ENCODE measurements at regions not wholly inside any gene's neighbourhood (a gene's known extent, or its start where the extent isn't known, plus 50 kb on each side); places are given as distances from the start of the nearest gene placed in this dataset.

DNA sequence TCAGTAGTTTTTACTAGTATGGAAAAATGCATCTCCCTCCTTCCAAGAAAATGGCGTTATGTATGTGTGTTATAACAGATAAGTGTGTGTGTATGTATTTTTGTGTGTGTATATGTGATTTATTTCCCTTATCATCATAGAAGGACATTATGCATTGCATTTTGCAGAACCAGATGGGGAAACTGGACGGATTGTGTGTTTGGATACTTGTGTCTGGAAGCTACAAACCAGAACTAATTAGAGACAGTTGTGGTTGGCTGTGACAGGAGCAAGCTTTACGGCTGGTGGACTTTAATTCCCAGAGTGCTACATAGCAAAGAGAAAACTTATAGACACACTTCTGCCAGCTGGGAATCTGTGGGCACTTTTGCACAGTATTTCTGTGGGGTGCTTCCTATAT is 162.5 kb downstream of the RWDD3 start:
- TF ChIP-seq EP300 (IDR thresholded peaks at IDR 0.05; ENCODE audit: low read depth) (no peak), POLR2A (IDR thresholded peaks at IDR 0.05) (no peak), POLR2AphosphoS5 (IDR thresholded peaks at IDR 0.05) (no peak)
- TF ChIP-seq, protein P1, sequence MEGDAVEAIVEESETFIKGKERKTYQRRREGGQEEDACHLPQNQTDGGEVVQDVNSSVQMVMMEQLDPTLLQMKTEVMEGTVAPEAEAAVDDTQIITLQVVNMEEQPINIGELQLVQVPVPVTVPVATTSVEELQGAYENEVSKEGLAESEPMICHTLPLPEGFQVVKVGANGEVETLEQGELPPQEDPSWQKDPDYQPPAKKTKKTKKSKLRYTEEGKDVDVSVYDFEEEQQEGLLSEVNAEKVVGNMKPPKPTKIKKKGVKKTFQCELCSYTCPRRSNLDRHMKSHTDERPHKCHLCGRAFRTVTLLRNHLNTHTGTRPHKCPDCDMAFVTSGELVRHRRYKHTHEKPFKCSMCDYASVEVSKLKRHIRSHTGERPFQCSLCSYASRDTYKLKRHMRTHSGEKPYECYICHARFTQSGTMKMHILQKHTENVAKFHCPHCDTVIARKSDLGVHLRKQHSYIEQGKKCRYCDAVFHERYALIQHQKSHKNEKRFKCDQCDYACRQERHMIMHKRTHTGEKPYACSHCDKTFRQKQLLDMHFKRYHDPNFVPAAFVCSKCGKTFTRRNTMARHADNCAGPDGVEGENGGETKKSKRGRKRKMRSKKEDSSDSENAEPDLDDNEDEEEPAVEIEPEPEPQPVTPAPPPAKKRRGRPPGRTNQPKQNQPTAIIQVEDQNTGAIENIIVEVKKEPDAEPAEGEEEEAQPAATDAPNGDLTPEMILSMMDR (IDR thresholded peaks at IDR 0.05): no peak
- 50 to 66% methylated on average over 1 to 3 of the region's 3 CpGs for WGBS, 2 donors (ENCODE audit: low coverage in 1 of 2)
- Histone ChIP-seq H3K27ac (no peak overlapping the region), H3K4me3 (no peak overlapping the region), H3K9me3 (no peaks in the 10 kb centered on the region), H3K36me3 (no peaks in the 10 kb centered on the region), H3K4me1 (no peaks in the 10 kb centered on the region), H3K27me3 (no peaks in the 10 kb centered on the region)
- in situ Hi-C loops (cut with MboI; ENCODE audit: low pct_ligation_motif_present in 1 of 4, low pct_unique_long_range_greater_than_20kb in 1 of 4, low sequenced_read_pairs in 3 of 4): no loop called here
- intact Hi-C loops (cut with DNase I; ENCODE audit: low total_unique reads): no loop called here
- DNase-seq: no peak

DNA sequence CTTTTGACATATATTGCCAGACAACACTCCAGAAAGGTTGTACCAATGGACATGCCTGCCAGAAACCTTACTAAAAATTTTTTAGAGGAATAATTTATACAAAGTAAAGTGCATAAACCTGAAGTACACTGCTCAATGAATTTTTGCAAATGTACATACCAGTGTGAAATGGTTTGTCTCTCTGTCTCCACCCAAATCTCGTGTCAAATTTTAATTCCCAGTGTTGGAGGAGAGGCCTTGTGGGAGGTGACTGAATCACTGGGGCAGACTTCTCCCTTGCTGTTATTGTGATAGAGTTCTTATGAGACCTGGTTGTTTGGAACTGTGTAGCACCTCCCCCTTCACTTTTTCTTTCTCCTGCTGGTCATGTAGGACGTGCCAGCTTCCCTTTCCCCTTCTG is 168.8 kb downstream of the RWDD3 start:
- Histone ChIP-seq H3K4me3 (no peak overlapping the region), H3K4me1 (no peaks in the 10 kb centered on the region), H3K9me3 (no peaks in the 10 kb centered on the region), H3K27ac (no peak overlapping the region), H3K36me3 (no peaks in the 10 kb centered on the region), H3K27me3 (no peaks in the 10 kb centered on the region)
- in situ Hi-C loops (cut with MboI; ENCODE audit: low pct_ligation_motif_present in 1 of 4, low pct_unique_long_range_greater_than_20kb in 1 of 4, low sequenced_read_pairs in 3 of 4): no loop called here
- TF ChIP-seq POLR2A (IDR thresholded peaks at IDR 0.05) (no peak), EP300 (IDR thresholded peaks at IDR 0.05; ENCODE audit: low read depth) (no peak), POLR2AphosphoS5 (IDR thresholded peaks at IDR 0.05) (no peak)
- TF ChIP-seq, protein P1 (IDR thresholded peaks at IDR 0.05): no peak
- 63 to 86% methylated on average over 1 to 2 of the region's 2 CpGs for WGBS, 2 donors (ENCODE audit: low coverage in 1 of 2)
- intact Hi-C loops (cut with DNase I; ENCODE audit: low total_unique reads): no loop called here
- DNase-seq: no peak

DNA sequence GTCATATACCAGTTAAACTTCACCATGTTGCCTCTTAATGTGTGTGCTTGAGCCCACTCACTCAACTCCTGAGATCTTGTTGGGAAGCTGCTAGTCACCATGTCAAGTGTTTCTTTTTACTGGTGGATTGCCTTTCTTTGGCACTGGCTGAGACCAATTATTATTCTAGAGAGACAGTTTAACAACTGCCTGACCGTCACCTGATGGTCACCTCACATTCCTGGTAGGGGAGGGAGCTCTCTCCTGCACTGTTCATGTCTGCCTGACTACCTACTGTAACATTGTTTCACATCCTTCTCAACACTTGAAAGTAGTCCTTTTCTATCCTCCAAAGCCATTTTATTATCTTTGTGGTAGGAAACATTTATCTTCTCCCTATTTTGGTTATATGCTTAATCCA is 172.3 kb downstream of the RWDD3 start:
- H3K27ac ChIP-seq: no peak overlapping the region
- DNase-seq: no peak
- H3K4me3 ChIP-seq: no peak overlapping the region
- intact Hi-C loops (cut with DNase I; ENCODE audit: low total_unique reads) (no loop called here), in situ Hi-C loops (cut with MboI; ENCODE audit: low pct_ligation_motif_present in 1 of 4, low pct_unique_long_range_greater_than_20kb in 1 of 4, low sequenced_read_pairs in 3 of 4) (no loop called here)
- H3K9me3 ChIP-seq: no peaks in the 10 kb centered on the region
- TF ChIP-seq, protein P1 (IDR thresholded peaks at IDR 0.05): no peak
- TF ChIP-seq EP300 (IDR thresholded peaks at IDR 0.05; ENCODE audit: low read depth) (no peak), POLR2A (IDR thresholded peaks at IDR 0.05) (no peak), POLR2AphosphoS5 (IDR thresholded peaks at IDR 0.05) (no peak)
- no peaks in the 10 kb centered on the region for H3K36me3 ChIP-seq
- H3K27me3 ChIP-seq: no peaks in the 10 kb centered on the region
- no peaks in the 10 kb centered on the region for H3K4me1 ChIP-seq
- 80% methylated on average over 1 of the region's 1 CpG; no CpG with 5 or more reads in 1 of the 2 donors for WGBS, 2 donors (ENCODE audit: low coverage in 1 of 2)

DNA sequence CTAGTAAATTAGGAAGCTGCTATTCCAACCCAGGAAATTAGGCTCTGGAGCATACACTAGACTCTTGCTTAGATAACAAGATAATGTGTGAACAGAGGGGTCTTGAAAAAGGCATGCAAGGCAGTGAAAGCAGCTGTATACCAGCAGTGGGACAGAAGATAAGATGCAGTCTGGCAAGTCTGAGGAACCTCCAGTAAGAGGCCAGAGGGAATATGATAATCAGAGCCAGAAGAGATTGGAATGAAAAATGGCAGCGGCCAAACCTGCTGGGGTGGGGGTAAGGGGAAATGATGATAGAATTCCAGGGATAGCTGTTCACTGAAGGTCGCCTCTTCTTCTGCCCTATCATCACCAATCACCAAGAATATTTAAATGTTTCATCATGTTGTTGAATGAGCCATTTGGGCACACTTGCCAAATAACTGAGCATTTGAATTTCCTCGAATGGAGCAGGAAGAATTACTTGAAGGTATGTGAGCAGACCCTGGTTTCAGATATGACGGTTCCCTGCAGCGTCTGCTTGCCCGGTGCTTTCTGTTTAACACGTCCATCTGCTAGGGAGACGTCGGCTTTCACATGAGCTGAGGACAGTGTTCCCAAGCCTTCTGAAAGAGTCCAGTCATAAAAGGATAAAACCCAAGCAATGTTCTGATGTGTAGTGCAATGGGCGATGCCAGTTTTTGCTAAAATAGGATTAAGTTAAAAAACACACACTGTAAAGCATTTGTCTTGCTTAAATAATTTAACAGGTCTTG is 173.3 kb downstream of the RWDD3 start:
- no peaks in the 10 kb centered on the region for H3K36me3 ChIP-seq
- TF ChIP-seq POLR2AphosphoS5 (IDR thresholded peaks at IDR 0.05) (no peak), POLR2A (IDR thresholded peaks at IDR 0.05) (no peak), EP300 (IDR thresholded peaks at IDR 0.05; ENCODE audit: low read depth) (no peak)
- TF ChIP-seq, protein P1 (IDR thresholded peaks at IDR 0.05): no peak
- 64 to 73% methylated on average over 10 of the region's 10 CpGs for WGBS, 2 donors (ENCODE audit: low coverage in 1 of 2)
- H3K27ac ChIP-seq: no peak overlapping the region
- intact Hi-C loops (cut with DNase I; ENCODE audit: low total_unique reads) (no loop called here), in situ Hi-C loops (cut with MboI; ENCODE audit: low pct_ligation_motif_present in 1 of 4, low pct_unique_long_range_greater_than_20kb in 1 of 4, low sequenced_read_pairs in 3 of 4) (no loop called here)
- no peaks in the 10 kb centered on the region for H3K27me3 ChIP-seq
- no peak overlapping the region for H3K4me3 ChIP-seq
- no peak for DNase-seq
- no peaks in the 10 kb centered on the region for H3K9me3 ChIP-seq
- no peaks in the 10 kb centered on the region for H3K4me1 ChIP-seq
